Activated B cell treated with CpG ODN at 0.5 μM for 24 hours (primary cell): ENCODE measurements at regions not wholly inside any gene's neighbourhood (a gene's known extent, or its start where the extent isn't known, plus 50 kb on each side); places are given as distances from the start of the nearest gene placed in this dataset.

Experiments
- ATAC-seq: fragments of 200-7000 bp; cut with Tn5 transposase; one replicate; pipeline ENCODE4 v1.10.0; 2021; ENCODE audit warnings: low read depth, mild to moderate bottlenecking, moderate library complexity
- CTCF ChIA-PET: fragments of 350-600 bp; sonication (Branson Sonifier 250); formaldehyde crosslinking; loops from one replicate; lab custom pipeline; 2021; ENCODE audit warnings: antibody characterized with exemption; lab: Charles Lee
- POLR2A ChIA-PET: fragments of 350-600 bp; sonication (Branson Sonifier 250); formaldehyde crosslinking; loops from one replicate; lab custom pipeline; 2021; ENCODE audit warnings: antibody characterized with exemption; lab: Charles Lee
- DNase-seq: peaks from one replicate; pipeline ENCODE4 v3.0.0; 2022
- H3K27ac Mint-ChIP-seq: one replicate; pipeline ENCODE4 v1.8.0; 2020; ENCODE audit warnings: mixed read lengths
- H3K27me3 Mint-ChIP-seq: one replicate; pipeline ENCODE4 v1.8.0; 2021; ENCODE audit warnings: mixed read lengths
- H3K36me3 Mint-ChIP-seq: one replicate; pipeline ENCODE4 v1.8.0; 2021; ENCODE audit warnings: low read depth, mixed read lengths
- H3K4me1 Mint-ChIP-seq: one replicate; pipeline ENCODE4 v1.8.0; 2021; ENCODE audit warnings: mixed read lengths
- H3K4me3 Mint-ChIP-seq: one replicate; pipeline ENCODE4 v1.8.0; 2020; ENCODE audit warnings: mild to moderate bottlenecking, mixed read lengths
- H3K9me3 Mint-ChIP-seq: one replicate; pipeline ENCODE4 v1.8.0; 2020; ENCODE audit warnings: mixed read lengths
- intact Hi-C: fragments of 100-400 bp; cut with micrococcal nuclease; formaldehyde crosslinking; loops from one replicate; pipeline ENCODE4 v1.15.1; 2024
- TF ChIP-seq, protein P1 (sequence below): fragments of 200-600 bp; IDR thresholded peaks from one replicate; pipeline ENCODE4 v1.8.0; 2022; ENCODE audit warnings: antibody characterized with exemption, mild to moderate bottlenecking

DNA sequence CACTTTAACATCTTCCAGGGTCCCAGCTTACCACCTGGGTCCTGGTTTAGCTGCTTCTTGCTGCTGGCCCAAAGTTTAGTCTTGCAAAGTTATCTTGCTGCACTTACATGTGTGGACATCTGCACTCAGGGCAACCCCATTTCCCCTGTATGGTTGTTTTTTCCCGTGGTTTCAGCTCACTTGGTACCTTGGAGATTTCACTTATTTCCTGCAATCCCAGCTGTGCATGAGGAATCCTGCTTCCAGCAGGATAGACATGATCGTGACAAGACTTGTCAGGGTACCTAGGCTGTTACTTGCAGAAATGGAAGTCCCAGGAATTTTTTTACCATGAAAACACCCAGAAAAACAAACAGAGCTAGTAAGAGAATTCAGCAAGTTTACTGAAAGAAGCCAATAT, 95.9 kb upstream of the LEP start:
- no peak for ATAC-seq
- no peak overlapping the region for H3K27ac Mint-ChIP-seq
- peaks cover 18% of the 10 kb centered on the region for H3K27me3 Mint-ChIP-seq
- H3K4me3 Mint-ChIP-seq = no peak overlapping the region
- H3K9me3 Mint-ChIP-seq = peaks cover 14% of the 10 kb centered on the region
- ChIA-PET POLR2A (no interaction called here), CTCF (interaction anchor here (0.8 kb wide), 2 partner anchors 21 to 76 kb away, joined by 3 read pairs; no protein-coding TSS in a partner anchor)
- TF ChIP-seq, protein P1, sequence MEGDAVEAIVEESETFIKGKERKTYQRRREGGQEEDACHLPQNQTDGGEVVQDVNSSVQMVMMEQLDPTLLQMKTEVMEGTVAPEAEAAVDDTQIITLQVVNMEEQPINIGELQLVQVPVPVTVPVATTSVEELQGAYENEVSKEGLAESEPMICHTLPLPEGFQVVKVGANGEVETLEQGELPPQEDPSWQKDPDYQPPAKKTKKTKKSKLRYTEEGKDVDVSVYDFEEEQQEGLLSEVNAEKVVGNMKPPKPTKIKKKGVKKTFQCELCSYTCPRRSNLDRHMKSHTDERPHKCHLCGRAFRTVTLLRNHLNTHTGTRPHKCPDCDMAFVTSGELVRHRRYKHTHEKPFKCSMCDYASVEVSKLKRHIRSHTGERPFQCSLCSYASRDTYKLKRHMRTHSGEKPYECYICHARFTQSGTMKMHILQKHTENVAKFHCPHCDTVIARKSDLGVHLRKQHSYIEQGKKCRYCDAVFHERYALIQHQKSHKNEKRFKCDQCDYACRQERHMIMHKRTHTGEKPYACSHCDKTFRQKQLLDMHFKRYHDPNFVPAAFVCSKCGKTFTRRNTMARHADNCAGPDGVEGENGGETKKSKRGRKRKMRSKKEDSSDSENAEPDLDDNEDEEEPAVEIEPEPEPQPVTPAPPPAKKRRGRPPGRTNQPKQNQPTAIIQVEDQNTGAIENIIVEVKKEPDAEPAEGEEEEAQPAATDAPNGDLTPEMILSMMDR = no peak
- H3K36me3 Mint-ChIP-seq = peaks cover 2% of the 10 kb centered on the region
- intact Hi-C loops = no loop called here
- no peak for DNase-seq
- no peaks in the 10 kb centered on the region for H3K4me1 Mint-ChIP-seq

DNA sequence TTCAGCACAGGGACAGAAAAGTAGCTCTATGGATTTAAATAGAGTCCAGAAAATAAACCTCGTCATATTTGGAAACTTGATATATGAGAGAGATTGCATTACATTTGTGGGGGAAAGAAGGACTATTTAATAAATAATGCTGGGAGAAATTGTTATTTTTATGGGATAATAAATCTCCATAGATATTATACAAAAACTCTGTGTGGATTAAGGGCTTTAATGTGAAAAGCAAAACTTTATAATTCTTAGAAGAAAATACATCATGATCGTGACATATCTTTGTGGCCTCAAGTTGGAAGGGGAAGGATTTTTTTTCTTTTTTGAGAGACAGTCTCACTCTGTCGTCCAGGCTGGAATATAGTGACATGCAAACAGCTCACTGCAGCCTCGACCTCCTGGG, 95.0 kb upstream of the LEP start:
- Mint-ChIP-seq H3K27me3 (peaks cover 19% of the 10 kb centered on the region), H3K27ac (no peak overlapping the region), H3K4me1 (no peaks in the 10 kb centered on the region), H3K9me3 (peaks cover 14% of the 10 kb centered on the region), H3K4me3 (no peak overlapping the region), H3K36me3 (peaks cover 2% of the 10 kb centered on the region)
- no peak for ATAC-seq
- CTCF ChIA-PET = interaction anchor here (0.8 kb wide), 1 partner anchor 77 kb away, joined by 3 read pairs; no protein-coding TSS in a partner anchor
- no peak for DNase-seq
- POLR2A ChIA-PET = no interaction called here
- TF ChIP-seq, protein P1 = no peak
- intact Hi-C loops = no loop called here

DNA sequence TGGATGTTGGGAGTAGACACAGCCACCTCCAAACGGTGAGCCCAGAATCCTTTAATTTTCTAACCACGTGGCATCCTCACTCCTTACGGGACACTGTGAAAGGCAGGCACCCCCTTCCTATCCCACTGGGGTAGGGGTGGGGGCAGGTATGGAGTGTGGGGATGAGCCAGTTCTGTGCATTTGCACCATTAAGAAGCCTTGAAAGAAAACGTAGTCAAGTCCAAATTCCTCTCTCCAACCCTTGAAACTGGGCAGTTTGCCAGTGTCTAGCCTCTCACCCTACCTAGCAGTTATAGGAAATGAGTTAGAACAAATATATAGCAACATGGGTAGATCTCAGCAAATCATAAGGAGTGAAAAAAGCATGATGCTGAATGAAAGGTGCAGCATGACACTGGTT, 92.4 kb upstream of the LEP start:
- POLR2A ChIA-PET = no interaction called here
- intact Hi-C loops = no loop called here
- no peak overlapping the region for H3K27ac Mint-ChIP-seq
- TF ChIP-seq, protein P1 = no peak
- H3K36me3 Mint-ChIP-seq = no peaks in the 10 kb centered on the region
- H3K4me3 Mint-ChIP-seq = no peak overlapping the region
- H3K27me3 Mint-ChIP-seq = peaks cover 15% of the 10 kb centered on the region
- DNase-seq = no peak
- no peaks in the 10 kb centered on the region for H3K4me1 Mint-ChIP-seq
- peaks cover 7% of the 10 kb centered on the region for H3K9me3 Mint-ChIP-seq
- CTCF ChIA-PET = no interaction called here
- no peak for ATAC-seq

DNA sequence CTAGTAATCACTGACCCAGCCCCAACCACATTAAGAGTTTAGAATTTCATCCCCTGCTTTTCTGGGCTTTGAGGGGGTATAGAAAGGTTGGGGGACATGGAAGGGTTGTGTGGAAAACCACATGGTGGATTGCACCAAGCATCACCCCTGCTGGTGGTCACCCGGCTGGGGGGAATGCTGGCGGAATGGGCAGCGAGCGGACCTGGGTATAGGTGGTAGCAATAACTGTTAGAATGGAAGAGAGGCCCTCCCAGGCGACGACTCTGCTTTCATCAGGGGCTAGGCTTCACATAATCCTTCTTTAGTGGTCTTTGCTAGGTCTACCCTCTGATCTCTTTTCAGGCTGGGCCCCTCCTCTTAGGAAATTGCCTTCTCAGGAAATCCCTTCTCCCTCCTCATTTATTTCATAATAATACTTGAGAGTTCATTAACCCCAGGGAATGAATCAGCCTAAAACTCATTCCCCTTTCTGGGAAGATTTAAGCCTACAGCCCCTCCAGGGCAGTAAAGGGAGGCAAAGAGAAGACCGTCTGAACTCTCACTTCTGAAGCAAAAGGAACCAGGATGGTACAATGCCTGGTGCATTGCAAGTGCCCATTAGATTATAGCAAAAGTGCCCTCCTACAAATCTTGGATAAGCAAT, 90.7 kb upstream of the LEP start:
- TF ChIP-seq, protein P1 = no peak
- no peaks in the 10 kb centered on the region for H3K9me3 Mint-ChIP-seq
- no peak overlapping the region for H3K4me3 Mint-ChIP-seq
- ATAC-seq (no peak), DNase-seq (no peak)
- CTCF ChIA-PET = no interaction called here
- peaks cover 15% of the 10 kb centered on the region for H3K27me3 Mint-ChIP-seq
- intact Hi-C loops = no loop called here
- POLR2A ChIA-PET = no interaction called here
- no peaks in the 10 kb centered on the region for H3K4me1 Mint-ChIP-seq
- no peak overlapping the region for H3K27ac Mint-ChIP-seq
- H3K36me3 Mint-ChIP-seq = no peaks in the 10 kb centered on the region

DNA sequence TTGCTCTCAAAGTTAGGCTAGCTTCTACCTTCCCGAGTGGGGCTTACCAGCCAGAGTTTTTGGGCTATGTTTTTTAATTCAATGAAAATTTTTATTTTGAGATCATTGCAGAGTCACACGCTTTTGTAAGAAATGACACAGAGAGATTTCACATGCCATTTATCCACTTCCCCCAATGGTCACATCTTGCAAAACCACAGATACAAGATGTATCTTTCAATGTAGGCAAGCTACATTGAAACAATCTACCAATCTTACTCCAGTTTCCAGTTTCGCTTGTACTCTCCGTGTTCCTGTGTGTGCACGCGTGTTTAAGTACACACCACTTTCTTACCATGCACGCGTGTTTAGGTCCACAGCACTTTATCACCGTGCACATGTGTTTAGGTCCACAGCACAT, 89.4 kb upstream of the LEP start:
- peaks cover 15% of the 10 kb centered on the region for H3K27me3 Mint-ChIP-seq
- no peak overlapping the region for H3K4me3 Mint-ChIP-seq
- no peaks in the 10 kb centered on the region for H3K4me1 Mint-ChIP-seq
- H3K9me3 Mint-ChIP-seq = no peaks in the 10 kb centered on the region
- ATAC-seq (no peak), DNase-seq (no peak)
- TF ChIP-seq, protein P1 = no peak
- intact Hi-C loops = no loop called here
- H3K36me3 Mint-ChIP-seq = no peaks in the 10 kb centered on the region
- ChIA-PET CTCF (no interaction called here), POLR2A (no interaction called here)
- no peak overlapping the region for H3K27ac Mint-ChIP-seq
